HEK293T (cell line): ENCODE measurements at regions not wholly inside any gene's neighbourhood (a gene's known extent, or its start where the extent isn't known, plus 50 kb on each side); places are given as distances from the start of the nearest gene placed in this dataset.

Source experiments
- CTCF ChIA-PET: fragments of 350-600 bp; formaldehyde crosslinking; extraction: SDS; loops from one replicate; lab custom pipeline; 2021; ENCODE audit warnings: antibody characterized with exemption, inconsistent platforms; lab: Yijun Ruan, JAX
- POLR2A ChIA-PET: fragments of 350-600 bp; formaldehyde crosslinking; extraction: SDS; loops from one replicate; lab custom pipeline; 2020; ENCODE audit warnings: antibody characterized with exemption, inconsistent platforms; lab: Yijun Ruan, JAX
- DNase-seq: peaks from one replicate; pipeline ENCODE4 v3.0.0; 2012; ENCODE audit warnings: mixed read lengths; ENCODE audit errors: extremely low spot score
- ARNT ChIP-seq: fragments of 450-650 bp; IDR thresholded peaks from 2 replicates; pipeline ENCODE4 v1.6.1; 2017; ENCODE audit warnings: mild to moderate bottlenecking
- BHLHE40 ChIP-seq: fragments of 450-650 bp; IDR thresholded peaks from 2 replicates; pipeline ENCODE4 v1.6.1; 2016; ENCODE audit warnings: mild to moderate bottlenecking, moderate library complexity, borderline replicate concordance
- CTBP1 ChIP-seq: fragments of 450-650 bp; IDR thresholded peaks from 2 replicates; pipeline ENCODE4 v1.6.1; 2016; ENCODE audit warnings: borderline replicate concordance
- ELF4 ChIP-seq: fragments of 450-650 bp; IDR thresholded peaks from 2 replicates; pipeline ENCODE4 v1.6.1; 2017; ENCODE audit warnings: antibody characterized with exemption
- FOXA1 ChIP-seq: fragments of 450-650 bp; IDR thresholded peaks from 2 replicates; pipeline ENCODE4 v1.6.1; 2016; ENCODE audit warnings: mild to moderate bottlenecking
- FOXK2 ChIP-seq: fragments of 450-650 bp; IDR thresholded peaks from 2 replicates; pipeline ENCODE4 v1.6.1; 2016; ENCODE audit warnings: mild to moderate bottlenecking
- FOXM1 ChIP-seq: fragments of 450-650 bp; IDR thresholded peaks from 2 replicates; pipeline ENCODE4 v1.6.1; 2017; ENCODE audit warnings: mild to moderate bottlenecking, borderline replicate concordance
- HDGF ChIP-seq: fragments of 450-650 bp; IDR thresholded peaks from 2 replicates; pipeline ENCODE4 v1.6.1; 2017; ENCODE audit warnings: antibody characterized with exemption, borderline replicate concordance
- L3MBTL2 ChIP-seq: fragments of 450-650 bp; conservative IDR thresholded peaks from 2 replicates; pipeline ENCODE4 v1.6.1; 2016; ENCODE audit warnings: mild to moderate bottlenecking
- LEF1 ChIP-seq: fragments of 450-650 bp; IDR thresholded peaks from 2 replicates; pipeline ENCODE4 v1.6.1; 2017; ENCODE audit warnings: mild to moderate bottlenecking, borderline replicate concordance
- NFRKB ChIP-seq: fragments of 450-650 bp; IDR thresholded peaks from 2 replicates; pipeline ENCODE4 v1.6.1; 2016; ENCODE audit warnings: mild to moderate bottlenecking, moderate library complexity
- PKNOX1 ChIP-seq: fragments of 450-650 bp; IDR thresholded peaks from 2 replicates; pipeline ENCODE4 v1.6.1; 2016
- SP1 ChIP-seq: fragments of 450-650 bp; IDR thresholded peaks from 2 replicates; pipeline ENCODE4 v1.6.1; 2017
- SUZ12 ChIP-seq: fragments of 450-650 bp; IDR thresholded peaks from 2 replicates; pipeline ENCODE4 v1.6.1; 2016; ENCODE audit warnings: mild to moderate bottlenecking
- TARDBP ChIP-seq: fragments of 450-650 bp; IDR thresholded peaks from 2 replicates; pipeline ENCODE4 v1.6.1; 2016
- ZNF384 ChIP-seq: fragments of 450-650 bp; IDR thresholded peaks from 2 replicates; pipeline ENCODE4 v1.6.1; 2016

- ChIA-PET POLR2A (no interaction called here), CTCF (no interaction called here)
- no peak for DNase-seq
- no peak for TF ChIP-seq CTBP1
- no peak for TF ChIP-seq TARDBP
- no peak for TF ChIP-seq HDGF
- no peak for TF ChIP-seq FOXK2
- no peak for TF ChIP-seq SP1
- TF ChIP-seq ELF4: no peak
- no peak for TF ChIP-seq ARNT
- TF ChIP-seq ZNF384: no peak
- no peak for TF ChIP-seq FOXM1
- TF ChIP-seq L3MBTL2: no peak
- TF ChIP-seq SUZ12: no peak
- no peak for TF ChIP-seq NFRKB
- no peak for TF ChIP-seq PKNOX1
- no peak for TF ChIP-seq LEF1
- no peak for TF ChIP-seq FOXA1
- TF ChIP-seq BHLHE40: no peak
These were observed 351.4 kb upstream of the KCNMB2 start for GRCh38 chr3:178184833-178185232.

GRCh38 chr3:178186666-178187065 is 349.6 kb upstream of the KCNMB2 start:
- POLR2A ChIA-PET: no interaction called here
- TF ChIP-seq FOXM1 (no peak), HDGF (no peak), L3MBTL2 (no peak), ELF4 (no peak), LEF1 (no peak), CTBP1 (no peak), TARDBP (no peak), BHLHE40 (no peak), SP1 (no peak), ARNT (no peak), FOXA1 (no peak), NFRKB (no peak), ZNF384 (no peak), PKNOX1 (no peak)
- DNase-seq: no peak
- CTCF ChIA-PET: no interaction called here

- POLR2A ChIA-PET: no interaction called here
- CTCF ChIA-PET: no interaction called here
- no peak for DNase-seq
- TF ChIP-seq FOXM1: no peak
- no peak for TF ChIP-seq HDGF
- TF ChIP-seq TARDBP: no peak
- TF ChIP-seq CTBP1: no peak
- TF ChIP-seq BHLHE40: no peak
- TF ChIP-seq SUZ12: no peak
- TF ChIP-seq NFRKB: no peak
- no peak for TF ChIP-seq SP1
- no peak for TF ChIP-seq LEF1
These were observed 346.4 kb upstream of the KCNMB2 start for GRCh38 chr3:178189854-178190253.

- no peak for DNase-seq
- ChIA-PET CTCF (no interaction called here), POLR2A (no interaction called here)
- TF ChIP-seq SP1 (no peak), LEF1 (no peak), BHLHE40 (no peak), ARNT (no peak), SUZ12 (no peak), FOXK2 (no peak)
These were observed 342.4 kb upstream of the KCNMB2 start for GRCh38 chr3:178193846-178194245.

- no peak for TF ChIP-seq SUZ12
- TF ChIP-seq ZNF384: no peak
- no peak for TF ChIP-seq CTBP1
- TF ChIP-seq HDGF: no peak
- no peak for TF ChIP-seq FOXM1
- TF ChIP-seq SP1: no peak
- no peak for TF ChIP-seq NFRKB
- no peak for TF ChIP-seq BHLHE40
- no peak for TF ChIP-seq TARDBP
- no peak for TF ChIP-seq ELF4
- no peak for TF ChIP-seq FOXA1
- no peak for TF ChIP-seq LEF1
- TF ChIP-seq PKNOX1: no peak
- no peak for TF ChIP-seq FOXK2
- DNase-seq: no peak
- ChIA-PET CTCF (no interaction called here), POLR2A (no interaction called here)
These were observed 341.7 kb upstream of the KCNMB2 start for GRCh38 chr3:178194539-178194938.

GRCh38 chr3:178195824-178196223 is 340.4 kb upstream of the KCNMB2 start:
- CTCF ChIA-PET: no interaction called here
- DNase-seq: no peak

More at GRCh38 chr3:178195824-178196223, 340.4 kb upstream of the KCNMB2 start:
- TF ChIP-seq SP1 (no peak), BHLHE40 (no peak), PKNOX1 (no peak), FOXM1 (no peak), FOXA1 (no peak), FOXK2 (no peak), TARDBP (no peak), HDGF (no peak), ARNT (no peak), L3MBTL2 (no peak), SUZ12 (no peak), ZNF384 (no peak), CTBP1 (no peak), LEF1 (no peak), NFRKB (no peak), ELF4 (no peak)
- POLR2A ChIA-PET: no interaction called here
